Prostate gland (tissue), 2 donors: ENCODE measurements at regions not wholly inside any gene's neighbourhood (a gene's known extent, or its start where the extent isn't known, plus 50 kb on each side); places are given as distances from the start of the nearest gene placed in this dataset.
A peak's percentile ranks its signal among the peaks of the same experiment; 100 is the strongest.

Experiments used
- DNase-seq: peaks from one replicate; pipeline ENCODE4 v3.0.0-alpha.2; 2019; ENCODE audit warnings: low spot score
- H3K27ac ChIP-seq, 2 donors: fragments of 200-600 bp; sonication (generic); 2 replicates each; pipeline ENCODE4 v1.5.1; 2017 to 2019
- H3K27me3 ChIP-seq: fragments of 200-600 bp; sonication (generic); replicated peaks from 2 replicates; pipeline ENCODE4 v1.5.1; 2019; ENCODE audit not compliant: insufficient read depth
- H3K36me3 ChIP-seq, 2 donors: fragments of 200-600 bp; sonication (generic); 1 replicate in 1 of 2; 2 replicates in 1 of 2; pipeline versions ENCODE4 v1.5.1 to v1.8.1; 2017 to 2019
- H3K4me1 ChIP-seq: fragments of 200-600 bp; sonication (generic); replicated peaks from 2 replicates; pipeline ENCODE4 v1.5.1; 2019
- H3K4me3 ChIP-seq, 2 donors: fragments of 200-600 bp; sonication (generic); 2 replicates each; pipeline ENCODE4 v1.5.1; 2017 to 2019
- H3K9me3 ChIP-seq: fragments of 200-600 bp; sonication (generic); 2 replicates; pipeline ENCODE4 v1.5.1; 2017
- POLR2A ChIP-seq: fragments of 450-650 bp; IDR thresholded peaks from one replicate; pipeline ENCODE4 v1.6.1; 2016; ENCODE audit warnings: antibody characterized with exemption, mild to moderate bottlenecking
- POLR2AphosphoS5 ChIP-seq: sonication (generic); formaldehyde crosslinking; IDR thresholded peaks from one replicate; pipeline ENCODE4 v1.6.1; 2017; ENCODE audit warnings: antibody characterized with exemption
- WGBS: methylation state at CpG from one replicate; pipeline ENCODE4 v1.1.5; 2018; 5-methylcytosine and 5-hydroxymethylcytosine counted together
- intact Hi-C: fragments of 100-400 bp; cut with DNase I; formaldehyde crosslinking; loops from one replicate; pipeline ENCODE4 v1.14.2; 2022
- TF ChIP-seq, protein P1 (sequence below), 4 experiments: fragments of 200-600 bp in 2 of 4; fragments of 450-650 bp in 2 of 4; sonication (generic) in 2 of 4; IDR thresholded peaks; 1 replicate in 3 of 4; 2 replicates in 1 of 4; pipeline ENCODE4 v1.5.1; 2016 to 2019; ENCODE audit warnings: antibody characterized with exemption in 4 of 4, mild to moderate bottlenecking in 2 of 4, moderate library complexity in 2 of 4

DNA sequence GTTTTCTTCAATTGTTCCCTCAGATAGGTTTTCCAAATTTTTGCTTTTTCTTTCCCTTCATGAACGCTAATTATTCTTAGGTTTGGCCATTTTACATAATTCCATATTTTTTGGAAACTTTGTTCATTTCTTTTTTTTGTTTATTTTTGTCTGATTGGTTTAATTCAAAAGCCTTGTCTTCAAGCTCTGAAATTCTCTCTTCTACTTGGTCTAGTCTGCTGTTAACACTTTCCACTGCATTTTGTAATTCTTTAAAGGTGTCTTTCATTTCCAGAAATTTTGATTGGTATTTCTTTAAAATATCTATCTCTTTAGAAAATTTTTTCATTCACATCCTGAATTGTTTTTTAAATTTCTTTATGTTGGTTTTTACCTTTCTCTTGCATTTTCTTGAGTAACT lies 63.9 kb upstream of the VLDLR start:
- Histone ChIP-seq H3K4me1 (no peaks in the 10 kb centered on the region), H3K9me3 (no peaks in the 10 kb centered on the region), H3K4me3 (no peak overlapping the region), H3K27ac (no peak overlapping the region), H3K36me3 (no peaks in the 10 kb centered on the region), H3K27me3 (no peaks in the 10 kb centered on the region)
- intact Hi-C loops, result loop anchor here (5.0 kb wide), 2 partner anchors 65 to 170 kb away; partner anchors contain the start of gene VLDLR
- no peak for DNase-seq
- 93% methylated on average over 1 of the region's 1 CpG for WGBS
- TF ChIP-seq POLR2A, result no peak
- TF ChIP-seq, protein P1, sequence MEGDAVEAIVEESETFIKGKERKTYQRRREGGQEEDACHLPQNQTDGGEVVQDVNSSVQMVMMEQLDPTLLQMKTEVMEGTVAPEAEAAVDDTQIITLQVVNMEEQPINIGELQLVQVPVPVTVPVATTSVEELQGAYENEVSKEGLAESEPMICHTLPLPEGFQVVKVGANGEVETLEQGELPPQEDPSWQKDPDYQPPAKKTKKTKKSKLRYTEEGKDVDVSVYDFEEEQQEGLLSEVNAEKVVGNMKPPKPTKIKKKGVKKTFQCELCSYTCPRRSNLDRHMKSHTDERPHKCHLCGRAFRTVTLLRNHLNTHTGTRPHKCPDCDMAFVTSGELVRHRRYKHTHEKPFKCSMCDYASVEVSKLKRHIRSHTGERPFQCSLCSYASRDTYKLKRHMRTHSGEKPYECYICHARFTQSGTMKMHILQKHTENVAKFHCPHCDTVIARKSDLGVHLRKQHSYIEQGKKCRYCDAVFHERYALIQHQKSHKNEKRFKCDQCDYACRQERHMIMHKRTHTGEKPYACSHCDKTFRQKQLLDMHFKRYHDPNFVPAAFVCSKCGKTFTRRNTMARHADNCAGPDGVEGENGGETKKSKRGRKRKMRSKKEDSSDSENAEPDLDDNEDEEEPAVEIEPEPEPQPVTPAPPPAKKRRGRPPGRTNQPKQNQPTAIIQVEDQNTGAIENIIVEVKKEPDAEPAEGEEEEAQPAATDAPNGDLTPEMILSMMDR (IDR thresholded peaks at IDR 0.05), result no peak

DNA sequence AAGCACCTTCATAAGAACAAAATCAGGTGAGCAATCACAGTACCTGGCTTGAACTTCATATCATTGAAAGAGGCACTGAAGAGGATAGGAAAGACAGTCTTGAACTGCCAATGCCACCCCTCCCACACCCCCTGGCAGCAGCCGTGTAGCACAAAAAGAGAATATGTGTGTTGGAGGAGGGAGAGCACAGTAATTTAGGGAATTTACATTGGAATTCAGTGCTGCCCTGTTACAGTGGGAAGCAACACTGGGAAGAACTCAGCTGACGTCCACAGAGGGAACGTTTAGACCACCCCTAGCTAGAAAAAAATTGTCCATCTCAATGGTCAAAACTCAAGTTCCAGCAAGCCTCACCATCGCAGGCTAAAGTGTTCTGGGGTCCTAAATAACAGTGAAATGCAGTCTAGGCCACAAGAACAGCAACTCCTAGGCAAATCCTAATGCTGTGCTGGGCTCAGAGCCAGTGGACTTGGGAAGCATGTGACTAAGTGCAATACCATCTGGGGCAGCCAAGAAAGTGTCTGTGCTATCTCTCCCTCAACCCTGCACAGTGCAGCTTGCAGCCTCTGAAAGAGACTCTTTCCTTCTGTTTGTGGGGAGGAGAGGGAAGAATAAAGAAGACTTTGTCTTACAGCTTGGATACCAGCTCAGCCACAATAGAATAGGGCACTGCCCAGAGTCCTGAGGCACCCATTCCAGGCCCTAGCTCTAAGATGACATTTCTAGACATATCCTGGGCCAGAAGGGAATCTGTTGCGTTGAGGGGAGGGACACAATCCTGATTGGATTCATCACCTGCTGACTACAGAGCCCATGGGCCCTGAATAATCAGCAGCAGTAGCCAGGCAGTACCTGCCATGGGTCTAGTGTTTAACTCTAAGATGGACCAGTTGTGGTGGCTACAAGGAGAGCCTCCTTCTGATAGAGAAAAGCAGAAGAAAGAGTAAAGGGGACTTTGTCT lies 62.1 kb upstream of the VLDLR start:
- WGBS, result 32% methylated on average over 5 of the region's 5 CpGs
- no peaks in the 10 kb centered on the region for H3K9me3 ChIP-seq
- H3K27ac ChIP-seq, result no peak overlapping the region
- DNase-seq, result no peak
- intact Hi-C loops, result loop anchor here (5.0 kb wide), 2 partner anchors 63 to 168 kb away; partner anchors contain the start of gene VLDLR
- no peak overlapping the region for H3K4me3 ChIP-seq
- H3K36me3 ChIP-seq, result no peaks in the 10 kb centered on the region
- TF ChIP-seq POLR2AphosphoS5 (peak; percentile 11), POLR2A (no peak)
- TF ChIP-seq, protein P1 (IDR thresholded peaks at IDR 0.05), result no peak
- H3K27me3 ChIP-seq, result no peaks in the 10 kb centered on the region
- no peaks in the 10 kb centered on the region for H3K4me1 ChIP-seq

GRCh38 chr9:2560180-2560579 lies 61.4 kb upstream of the VLDLR start:
- TF ChIP-seq POLR2A (no peak), POLR2AphosphoS5 (no peak)
- TF ChIP-seq, protein P1 (IDR thresholded peaks at IDR 0.05), result no peak
- Histone ChIP-seq H3K4me3 (no peak overlapping the region), H3K4me1 (no peaks in the 10 kb centered on the region), H3K9me3 (no peaks in the 10 kb centered on the region), H3K27me3 (no peaks in the 10 kb centered on the region), H3K27ac (no peak overlapping the region), H3K36me3 (no peaks in the 10 kb centered on the region)
- DNase-seq, result no peak
- intact Hi-C loops, result no loop called here

- H3K36me3 ChIP-seq, result no peaks in the 10 kb centered on the region
- intact Hi-C loops, result no loop called here
- no peaks in the 10 kb centered on the region for H3K27me3 ChIP-seq
- no peaks in the 10 kb centered on the region for H3K4me1 ChIP-seq
- WGBS, result 96% methylated on average over 6 of the region's 6 CpGs
- no peak overlapping the region for H3K27ac ChIP-seq
- no peak overlapping the region for H3K4me3 ChIP-seq
- no peak for DNase-seq
- TF ChIP-seq POLR2A, result no peak
- no peak for TF ChIP-seq POLR2AphosphoS5
- TF ChIP-seq, protein P1 (IDR thresholded peaks at IDR 0.05), result no peak
- no peaks in the 10 kb centered on the region for H3K9me3 ChIP-seq
Observed at GRCh38 chr9:2565676-2566340, 55.8 kb upstream of the VLDLR start.
